ENCODE measurements at regions not wholly inside any gene's neighbourhood (a gene's known extent, or its start where the extent isn't known, plus 50 kb on each side); places are given as distances from the start of the nearest gene placed in this dataset.
"Not testable (repeated sequence)": the region's sequence is repeated elsewhere in the genome, so short reads cannot be mapped to it uniquely, and the experiment has no call there.

DNA sequence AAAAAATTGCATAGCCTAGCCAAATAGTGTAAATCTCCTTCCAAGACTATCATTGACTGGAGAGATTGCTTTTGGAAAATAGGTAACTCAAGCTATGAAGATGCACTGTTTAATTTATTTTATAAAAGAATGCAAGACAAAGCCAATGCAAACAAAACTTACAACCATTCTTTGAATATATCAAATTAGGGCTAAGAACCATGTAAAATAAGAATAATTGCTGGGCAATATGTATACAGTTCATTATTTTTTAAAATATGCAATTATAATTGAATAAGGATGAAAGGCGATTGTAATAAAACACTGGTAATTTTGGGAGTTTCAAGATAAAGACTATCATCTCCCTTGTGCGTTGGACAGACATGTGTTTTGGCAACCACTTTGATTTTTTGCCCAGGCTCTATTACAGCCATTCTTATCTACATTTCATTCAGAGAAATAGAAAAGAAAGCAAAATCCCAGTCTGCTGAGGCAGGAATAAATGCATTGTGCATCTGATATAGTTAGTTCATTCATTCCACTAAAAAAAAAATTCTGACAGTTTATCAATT is 242.3 kb upstream of the ROBO1 start:
- DNase-seq, result no peak

DNA sequence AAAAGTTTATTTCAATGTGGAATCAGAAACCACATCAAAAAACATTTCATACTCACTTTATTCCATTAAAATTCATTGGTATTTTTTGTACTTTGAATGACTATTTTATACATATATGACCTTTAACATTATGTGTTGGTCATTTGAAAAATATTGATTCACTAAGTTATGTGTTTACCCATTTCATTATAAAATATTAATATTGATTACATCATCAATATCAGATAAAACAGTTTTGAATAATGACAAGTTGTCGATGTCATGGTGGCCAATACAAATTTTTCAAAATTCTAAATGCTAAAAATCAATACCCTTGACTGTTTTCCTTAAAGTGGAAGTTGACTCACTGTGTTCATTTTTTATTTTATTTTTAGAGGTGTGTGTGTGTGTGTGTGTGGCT is 239.7 kb upstream of the ROBO1 start:
- DNase-seq, result no peak

DNA sequence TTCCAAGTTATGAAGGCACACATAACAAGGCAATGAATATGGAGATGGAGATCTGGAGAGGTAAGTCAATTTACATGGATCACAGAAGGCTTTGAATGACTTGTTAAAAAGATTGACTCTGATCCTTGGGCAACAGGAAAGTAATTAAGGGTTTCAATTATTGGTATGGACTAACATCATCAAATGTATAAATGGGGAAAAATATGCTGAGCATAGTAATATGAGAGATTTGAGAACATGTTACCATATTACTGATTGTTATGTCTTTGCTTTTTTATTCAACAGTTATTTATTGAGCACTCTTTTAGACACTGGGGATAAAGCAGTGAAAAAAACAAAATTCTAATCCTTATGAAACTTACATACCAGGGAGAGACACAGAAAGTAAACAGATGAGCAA is 238.5 kb upstream of the ROBO1 start:
- DNase-seq, result no peak

DNA sequence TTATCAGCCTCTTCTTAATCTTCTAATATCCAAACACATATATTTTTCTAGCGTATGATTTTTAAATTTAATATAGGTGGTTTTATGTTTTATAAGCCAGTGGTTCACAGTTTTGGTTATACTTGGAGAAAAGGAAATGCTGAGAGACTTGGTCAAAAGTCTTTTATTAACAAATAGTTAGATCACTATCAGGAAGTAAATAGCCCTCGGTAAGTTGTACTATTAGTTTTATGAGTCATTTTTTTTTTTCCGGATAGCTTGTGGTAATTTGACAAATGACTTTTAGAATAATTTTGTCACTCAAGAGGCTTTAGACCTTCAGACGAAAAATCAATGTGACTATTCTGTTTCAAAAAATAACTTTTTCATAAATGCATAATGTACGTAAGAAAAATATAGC is 232.2 kb upstream of the ROBO1 start:
- no peak for DNase-seq

DNA sequence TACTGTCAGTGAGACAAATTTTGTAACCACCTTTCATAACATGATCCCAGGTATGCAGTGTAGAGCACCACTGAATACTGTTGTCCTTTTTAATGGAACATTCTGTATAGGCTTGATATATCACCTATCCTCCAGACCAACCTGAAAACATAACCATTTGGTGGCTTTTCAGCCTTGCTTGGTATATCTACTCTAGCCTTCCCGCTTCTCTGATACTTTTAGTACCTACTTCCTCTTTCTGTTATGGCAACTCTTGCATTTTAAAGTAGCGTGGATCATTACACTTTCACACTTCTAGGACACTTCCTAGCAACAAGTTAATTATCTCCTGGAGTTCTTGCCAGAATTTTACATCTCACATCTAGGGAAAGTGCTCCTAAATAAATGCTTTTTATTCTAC is 226.6 kb upstream of the ROBO1 start:
- no peak for DNase-seq

DNA sequence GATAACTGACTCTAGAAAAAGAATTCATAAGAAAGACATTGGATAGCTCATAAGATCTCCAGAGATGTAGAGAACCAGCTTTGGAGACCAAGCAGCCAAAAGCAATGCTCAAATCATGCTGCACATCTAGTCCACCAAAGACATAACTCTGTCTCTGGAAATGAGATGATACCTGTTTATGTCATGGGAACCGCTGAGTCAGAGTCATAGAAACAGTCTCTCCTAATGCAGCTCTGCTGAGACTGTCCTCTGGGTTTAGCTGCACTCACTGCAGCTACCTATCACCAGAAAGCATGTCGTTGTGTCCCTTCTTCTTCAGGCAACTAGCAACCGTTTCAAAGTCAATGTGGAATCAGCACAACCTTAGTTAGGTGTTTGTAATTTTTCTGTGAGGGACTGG is 218.5 kb upstream of the ROBO1 start:
- no peak for DNase-seq

DNA sequence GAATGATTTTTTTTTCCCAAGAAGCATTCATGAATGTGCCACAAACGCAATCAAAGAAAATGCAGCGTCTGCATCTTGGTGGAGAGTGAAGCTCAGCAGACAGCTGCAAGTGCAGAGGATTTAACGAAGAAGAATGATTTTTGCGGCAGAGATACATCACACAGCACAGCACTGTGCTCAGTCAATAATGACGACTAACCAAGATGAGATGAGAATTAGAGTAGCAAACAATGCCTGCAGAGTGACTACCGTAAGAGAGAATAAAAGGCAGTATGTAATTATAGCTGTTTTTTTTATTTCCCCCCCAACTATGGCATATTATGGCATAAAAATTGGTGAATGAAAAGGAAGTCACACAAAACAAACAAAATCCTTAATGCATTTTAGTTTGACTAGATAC is 218.0 kb upstream of the ROBO1 start:
- no peak for DNase-seq

DNA sequence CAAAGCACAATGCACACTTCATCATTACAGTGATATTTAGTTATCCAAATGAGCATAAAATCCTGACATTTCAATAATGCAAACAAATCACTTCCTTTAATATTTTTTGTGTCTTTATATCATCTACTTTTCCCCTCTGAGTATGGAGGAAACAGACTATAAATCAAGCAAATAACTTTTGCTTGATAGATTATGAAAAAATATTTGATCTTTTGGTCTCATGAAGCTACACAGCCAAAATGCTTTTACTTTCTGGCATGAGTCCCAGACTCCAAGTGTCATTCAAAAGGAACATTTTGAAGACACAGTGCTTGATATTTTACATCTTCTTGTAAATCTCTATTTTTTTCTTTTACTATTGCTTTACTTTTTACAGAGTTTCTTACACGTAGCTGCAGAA is 215.3 kb upstream of the ROBO1 start:
- no peak for DNase-seq

DNA sequence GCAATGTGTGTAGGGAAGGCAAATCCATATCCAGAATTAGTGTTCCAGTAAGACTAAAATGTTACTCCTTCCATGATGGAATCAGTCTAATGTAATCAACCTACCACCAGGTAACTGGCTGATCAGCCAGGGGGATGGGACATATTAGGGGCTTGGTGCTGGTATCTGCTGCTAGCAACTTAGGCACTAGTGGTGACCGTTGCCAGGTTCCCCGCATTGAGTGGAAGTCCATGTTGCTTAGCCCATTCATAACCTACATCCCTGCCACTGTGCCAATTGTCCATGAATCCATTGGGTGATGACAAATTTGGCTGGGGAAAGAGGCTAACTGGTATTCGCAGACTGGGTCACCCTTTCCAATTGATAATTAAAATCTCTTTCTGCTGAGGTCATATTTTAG is 212.2 kb upstream of the ROBO1 start:
- no peak for DNase-seq

DNA sequence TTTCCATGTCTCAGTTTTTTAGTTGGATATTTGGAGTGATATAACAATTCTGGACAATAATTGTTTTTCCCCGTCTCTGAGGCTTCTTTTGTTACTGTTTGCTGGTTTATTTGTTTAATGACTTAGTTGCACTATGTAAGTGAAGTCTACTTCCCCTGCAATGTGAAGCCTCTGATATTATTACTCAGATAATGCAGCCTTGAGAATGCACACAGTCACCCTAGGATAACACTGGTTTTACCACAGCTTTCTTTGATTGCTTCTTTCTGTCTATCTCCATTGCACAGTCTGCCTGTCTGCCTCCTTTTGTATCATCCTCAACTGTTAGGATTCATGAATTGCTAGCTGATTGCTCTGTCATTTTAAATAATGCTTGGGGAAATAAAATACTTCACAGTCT is 208.7 kb upstream of the ROBO1 start:
- DNase-seq, result no peak

DNA sequence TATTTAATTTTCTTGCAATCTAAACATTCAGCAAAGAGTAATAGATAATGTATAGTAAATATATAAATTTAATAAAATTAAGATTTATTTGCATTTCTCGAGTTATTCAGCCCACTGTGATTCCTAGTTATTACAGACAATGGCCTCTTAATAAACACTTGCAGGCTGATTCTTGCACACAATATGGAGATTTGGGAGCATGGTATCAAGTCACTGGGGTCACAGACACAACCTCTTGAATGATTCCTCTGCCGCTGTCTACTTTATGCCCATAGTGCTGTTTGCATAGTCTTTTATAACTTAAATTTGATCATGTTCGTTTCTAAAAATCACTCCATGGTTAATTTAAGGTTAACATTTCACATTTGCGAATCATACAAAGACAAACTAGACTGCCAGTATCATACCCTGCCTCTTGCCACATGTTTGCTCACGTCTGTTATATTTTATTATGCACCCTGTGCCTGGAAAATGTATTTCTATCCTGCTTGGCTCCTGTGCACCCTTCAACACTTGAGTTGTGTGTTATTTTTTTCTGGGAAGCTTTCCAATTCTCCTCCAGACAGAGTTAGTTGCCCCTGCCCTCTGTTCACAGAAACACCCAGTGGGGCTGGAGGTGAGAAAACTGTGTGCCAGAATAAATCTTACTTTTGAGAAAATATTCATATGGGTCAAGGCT is 206.3 kb upstream of the ROBO1 start:
- no peak for DNase-seq

DNA sequence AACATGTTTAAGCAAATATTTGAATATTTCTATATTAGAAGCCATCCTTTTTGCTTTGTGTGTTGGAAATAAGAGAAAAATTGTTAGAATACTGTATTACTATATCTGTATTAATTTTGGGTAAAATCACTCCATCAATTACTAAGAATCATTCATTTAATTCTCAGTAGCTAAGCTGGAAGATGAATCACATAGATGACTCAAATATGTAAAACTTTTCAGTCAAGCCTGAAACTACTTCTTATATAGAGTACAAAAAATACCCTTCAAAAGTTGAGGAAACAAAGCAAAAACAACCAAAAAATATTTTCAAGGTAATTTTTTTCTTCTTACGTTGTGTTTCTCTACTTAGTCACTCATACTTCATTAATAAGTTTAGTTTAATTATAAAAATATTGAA is 205.7 kb upstream of the ROBO1 start:
- DNase-seq, result no peak

DNA sequence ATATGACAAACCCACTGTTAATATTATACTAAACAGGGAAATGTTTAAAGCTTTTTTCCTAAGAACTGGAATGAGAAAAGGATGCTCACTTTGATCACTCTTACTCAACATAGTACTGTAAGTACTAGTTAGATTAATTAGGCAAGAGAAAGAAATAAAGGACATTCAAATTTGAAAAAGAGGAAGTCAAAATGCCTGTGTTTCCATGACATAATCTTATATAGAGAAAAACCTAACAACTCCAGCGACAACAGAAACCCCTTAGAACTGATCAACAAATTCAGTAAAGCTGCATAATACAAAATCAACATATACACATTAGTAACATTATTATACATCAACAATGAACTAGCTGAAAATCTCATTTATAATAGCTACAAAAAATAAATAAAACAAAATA is 200.6 kb upstream of the ROBO1 start:
- DNase-seq, result no peak

DNA sequence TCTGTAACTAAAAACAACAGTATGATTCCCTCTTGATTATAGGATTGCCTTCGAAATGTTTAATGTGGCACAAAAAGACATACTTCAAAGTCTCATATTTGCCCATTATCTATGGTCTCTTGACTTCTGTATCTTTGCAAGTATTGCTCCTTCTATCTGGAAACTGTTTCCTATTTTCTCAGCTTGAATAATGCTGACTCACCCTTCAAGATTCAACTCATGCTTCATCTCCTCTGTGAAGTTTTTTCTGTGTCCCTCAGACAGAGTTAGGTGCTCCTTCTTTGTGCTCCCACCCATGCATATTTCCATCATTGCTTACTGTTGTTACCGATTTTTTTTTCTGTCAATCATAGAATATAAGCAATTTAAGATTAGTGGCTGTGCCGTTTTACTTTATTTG is 192.8 kb upstream of the ROBO1 start:
- DNase-seq, result no peak

DNA sequence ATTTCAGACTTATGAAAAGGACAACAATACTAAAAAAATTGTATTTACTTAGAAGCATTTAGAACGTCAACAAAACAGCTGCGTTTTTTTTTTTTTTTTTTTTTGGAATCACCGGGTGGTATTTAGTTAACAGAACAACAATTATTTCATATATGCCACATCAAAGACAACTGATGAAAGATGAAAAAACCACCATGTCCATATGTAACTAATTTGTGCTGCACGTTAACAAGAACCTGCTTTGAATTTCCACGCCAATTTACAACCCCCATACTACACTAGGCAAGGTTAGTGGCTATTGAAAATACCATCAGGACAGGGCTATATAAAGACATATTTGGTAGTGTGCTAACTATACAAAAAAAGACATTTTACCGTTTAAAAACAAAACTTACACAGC is 189.3 kb upstream of the ROBO1 start:
- no peak for DNase-seq

DNA sequence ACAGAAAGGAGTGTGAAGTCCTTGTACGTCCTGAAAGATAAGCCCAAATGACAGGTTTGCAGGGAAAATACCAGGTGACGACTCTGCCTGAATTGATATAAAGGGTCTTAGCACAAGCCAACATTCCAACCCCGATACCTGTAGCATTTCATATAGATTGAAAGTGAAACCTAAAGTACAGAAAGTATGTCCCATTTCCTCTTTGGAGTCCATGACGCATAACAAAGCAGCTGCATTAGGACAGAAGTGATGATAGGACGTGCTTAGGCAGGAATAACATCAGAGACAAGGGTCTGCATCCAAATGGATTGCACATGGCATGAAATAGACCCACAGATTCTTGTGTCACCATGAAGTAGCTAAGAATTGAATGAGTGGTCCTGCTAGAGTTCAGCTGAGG is 187.0 kb upstream of the ROBO1 start:
- no peak for DNase-seq

DNA sequence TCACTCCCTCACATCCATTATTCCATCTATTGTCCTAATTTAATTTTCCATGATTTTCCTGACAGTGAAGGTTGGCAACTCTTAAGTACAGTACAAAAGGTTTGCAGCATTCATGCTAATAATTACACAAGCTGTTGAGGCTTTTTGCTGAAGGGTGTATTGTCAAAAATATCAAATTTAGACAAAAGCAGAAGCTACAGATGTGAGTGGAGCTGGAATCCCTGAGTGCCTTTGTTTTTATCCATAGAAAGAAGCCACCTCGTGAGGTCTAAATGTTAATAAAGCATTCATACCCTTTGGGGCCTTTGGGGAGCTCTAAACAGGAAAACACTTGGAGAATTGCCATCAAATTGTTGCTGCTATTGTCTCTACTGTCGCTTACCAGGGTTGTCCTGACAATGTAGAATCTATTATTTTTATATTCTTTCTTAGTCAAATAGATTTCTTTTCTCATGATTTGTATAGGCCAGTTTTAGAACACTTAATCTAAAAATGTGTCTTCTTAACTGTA is 185.8 kb upstream of the ROBO1 start:
- no peak for DNase-seq

DNA sequence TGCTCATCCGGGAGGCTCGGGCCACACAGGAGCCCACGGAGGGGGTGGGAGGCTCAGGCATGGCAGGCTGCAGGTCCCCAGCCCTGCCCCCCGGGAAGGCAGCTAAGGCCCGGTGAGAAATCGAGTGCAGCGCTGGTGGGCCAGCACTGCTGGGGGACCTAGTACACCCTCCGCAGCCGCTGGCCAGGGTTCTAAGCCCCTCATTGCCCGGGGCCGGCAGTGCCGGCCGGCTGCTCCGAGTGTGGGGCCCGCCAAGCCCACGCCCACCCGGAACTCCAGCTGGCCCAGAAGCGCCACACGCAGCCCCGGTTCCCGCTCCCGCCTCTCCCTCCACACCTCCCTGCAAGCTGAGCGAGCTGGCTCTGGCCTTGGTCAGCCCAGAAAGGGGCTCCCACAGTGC is 183.6 kb upstream of the ROBO1 start:
- not testable (repeated sequence) for DNase-seq

DNA sequence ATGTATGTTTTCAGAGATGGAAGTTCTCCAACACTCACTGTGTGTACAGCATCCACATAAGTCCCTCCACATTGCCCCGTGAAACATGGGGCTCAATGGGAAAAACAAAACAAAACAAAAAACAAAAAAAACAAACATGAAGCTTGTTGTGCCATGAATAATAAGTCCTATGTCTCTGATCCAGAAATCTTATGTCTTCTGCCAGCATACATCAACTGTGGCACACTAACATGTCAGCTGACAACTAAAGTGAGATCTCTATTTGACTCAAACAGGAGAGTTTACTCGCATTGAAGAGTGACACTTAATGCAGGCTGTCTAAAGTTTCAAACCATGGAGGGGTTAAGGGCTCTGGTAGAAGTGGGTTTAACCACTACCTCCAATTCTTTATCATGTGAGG is 180.2 kb upstream of the ROBO1 start:
- no peak for DNase-seq

DNA sequence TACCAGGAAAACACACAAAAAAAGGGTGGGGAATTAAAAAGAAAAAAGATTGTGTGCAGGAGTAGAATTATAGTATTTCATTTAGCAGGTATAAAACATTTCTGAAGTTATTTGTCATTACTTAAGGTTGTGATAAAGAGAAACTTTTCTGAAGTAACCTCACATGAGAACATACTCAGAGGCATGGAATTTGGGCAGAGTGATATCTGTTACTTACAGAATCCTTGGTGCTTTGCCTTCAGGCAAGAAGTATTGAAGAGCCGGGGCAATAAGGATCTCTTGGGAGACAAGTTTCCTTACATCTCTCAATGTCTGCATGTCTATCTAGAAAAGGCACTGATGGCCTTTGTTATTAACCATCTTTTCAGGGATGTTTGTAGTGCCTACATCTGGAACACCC is 179.7 kb upstream of the ROBO1 start:
- no peak for DNase-seq

DNA sequence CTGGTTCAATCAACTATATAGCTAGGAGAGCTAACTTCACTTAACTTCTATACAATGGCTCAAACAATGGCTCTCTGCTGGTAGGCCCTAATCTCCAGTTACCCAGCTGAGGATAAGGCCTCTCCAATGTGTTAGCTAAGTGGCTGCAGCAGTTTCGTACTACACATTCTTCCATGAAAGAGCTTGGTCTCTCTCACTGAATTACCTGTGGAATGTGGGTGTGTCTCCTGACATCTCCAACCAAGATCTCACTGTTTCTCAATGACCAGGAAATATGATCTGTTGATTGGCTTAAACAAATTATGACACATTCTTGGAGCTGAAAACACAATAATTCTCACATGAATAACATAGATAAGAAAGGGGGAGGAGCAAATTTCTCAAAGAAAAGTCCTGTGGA is 169.8 kb upstream of the ROBO1 start:
- DNase-seq, result no peak

DNA sequence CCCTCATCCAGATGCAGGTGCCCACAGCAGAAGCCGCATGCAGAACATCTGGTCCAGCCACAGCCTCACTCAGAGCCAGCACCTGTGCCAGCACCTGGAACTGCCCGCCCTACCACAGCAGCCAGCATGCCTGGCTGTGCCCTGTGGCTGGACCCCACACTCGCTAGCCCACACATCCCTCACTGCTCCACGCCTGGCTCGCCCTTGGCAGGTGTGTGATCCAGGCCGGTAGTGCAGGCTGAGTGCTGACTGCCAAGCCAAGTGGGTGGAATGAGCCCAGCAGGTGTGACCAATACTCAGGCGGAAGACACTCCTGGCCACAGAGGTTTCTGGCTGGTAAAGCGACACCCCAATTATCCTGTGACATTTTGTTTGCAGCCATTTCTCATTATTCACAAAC is 162.4 kb upstream of the ROBO1 start:
- no peak for DNase-seq

DNA sequence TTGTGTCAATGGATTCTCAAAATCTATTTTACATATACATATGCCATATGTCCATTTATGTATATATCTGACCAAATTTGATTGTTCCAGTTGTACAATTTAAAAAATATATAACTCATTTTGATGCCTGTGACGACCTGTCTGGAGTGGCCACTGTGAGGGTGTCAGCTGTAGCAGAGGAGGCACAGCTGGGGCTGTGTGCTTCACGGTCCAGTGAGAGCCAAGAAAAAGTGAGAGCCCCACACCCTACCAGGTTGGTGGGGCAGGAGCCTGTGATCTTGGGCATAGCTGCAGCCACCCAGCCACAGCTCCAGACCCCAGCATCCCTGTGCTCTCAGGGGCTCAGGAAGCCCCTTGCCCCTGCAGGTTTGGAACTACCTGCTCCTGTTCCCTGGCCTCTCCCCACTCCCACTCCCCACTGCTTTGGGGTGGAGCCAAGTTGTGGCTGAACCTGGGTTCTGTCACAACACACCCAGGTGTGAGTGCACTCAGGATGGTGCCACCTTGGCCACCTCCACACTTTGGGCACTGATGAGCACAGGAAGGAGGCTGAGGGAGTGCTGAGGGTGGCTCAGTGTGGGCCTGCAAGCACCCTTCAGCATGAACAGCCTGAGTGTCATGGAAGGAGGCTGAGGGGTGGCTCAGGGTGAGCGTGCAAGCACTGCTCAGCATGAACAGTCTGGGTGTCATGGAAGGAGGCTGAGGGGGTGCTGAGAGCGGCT is 161.1 kb upstream of the ROBO1 start:
- no peak for DNase-seq

DNA sequence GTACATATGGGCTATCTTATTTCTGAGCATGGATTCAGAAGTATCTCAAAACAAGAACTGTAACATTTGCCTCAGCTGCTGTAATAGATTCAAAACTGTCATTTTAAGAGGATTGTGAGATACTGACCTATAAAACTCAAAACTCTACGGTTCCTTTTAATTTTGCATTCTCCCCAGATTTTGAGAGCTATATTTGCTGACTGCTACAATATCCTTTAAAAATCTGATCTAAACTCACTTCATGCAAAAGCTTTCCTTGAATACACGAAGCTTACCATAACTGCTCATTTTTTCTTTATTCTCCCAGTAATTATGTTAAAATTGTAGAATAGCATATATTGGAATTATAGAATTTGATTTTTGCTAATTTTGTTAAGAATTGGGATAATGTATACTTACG is 158.7 kb upstream of the ROBO1 start:
- DNase-seq, result no peak

DNA sequence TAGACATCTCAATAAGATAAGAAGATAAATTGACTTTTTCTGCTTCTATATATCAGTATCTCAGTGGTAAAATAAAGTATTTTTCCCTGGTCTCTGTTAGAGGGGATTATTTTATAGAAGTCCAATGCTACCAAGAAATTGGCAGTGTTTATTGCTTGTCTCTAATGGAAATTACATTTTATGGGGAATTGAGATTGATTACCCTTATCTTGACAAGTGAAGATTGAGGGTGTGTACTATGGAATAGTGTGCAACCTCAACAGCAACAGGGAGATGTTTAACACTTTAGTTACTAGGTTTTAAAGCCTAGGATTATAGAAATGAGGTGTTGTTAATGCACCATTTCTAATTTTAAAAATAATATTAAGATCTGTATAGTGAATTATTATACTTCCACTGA is 154.8 kb upstream of the ROBO1 start:
- DNase-seq, result no peak

All from CD4-positive, alpha-beta T cell treated with Interleukin-4 for 4 hours (primary cell).